D721Med (cell line): ENCODE measurements at regions not wholly inside any gene's neighbourhood (a gene's known extent, or its start where the extent isn't known, plus 50 kb on each side); places are given as distances from the start of the nearest gene placed in this dataset.
"Not testable (repeated sequence)": the region's sequence is repeated elsewhere in the genome, so short reads cannot be mapped to it uniquely, and the experiment has no call there.

Experiments used
- DNase-seq: peaks from one replicate; pipeline ENCODE4 v3.0.0; 2011; ENCODE audit warnings: low spot score; ENCODE audit not compliant: insufficient read length
- FAIRE-seq: peaks from 2 replicates; lab custom pipeline; 2011; peaks lifted over from hg19 to GRCh38; lab: Jason Lieb, UNC
- TF ChIP-seq, protein P1 (sequence below): IDR thresholded peaks from 2 replicates; pipeline ENCODE4 v1.5.1; 2012; ENCODE audit warnings: mild to moderate bottlenecking, control low read depth; ENCODE audit not compliant: insufficient read depth; ENCODE audit errors: missing control alignments

- TF ChIP-seq, protein P1, sequence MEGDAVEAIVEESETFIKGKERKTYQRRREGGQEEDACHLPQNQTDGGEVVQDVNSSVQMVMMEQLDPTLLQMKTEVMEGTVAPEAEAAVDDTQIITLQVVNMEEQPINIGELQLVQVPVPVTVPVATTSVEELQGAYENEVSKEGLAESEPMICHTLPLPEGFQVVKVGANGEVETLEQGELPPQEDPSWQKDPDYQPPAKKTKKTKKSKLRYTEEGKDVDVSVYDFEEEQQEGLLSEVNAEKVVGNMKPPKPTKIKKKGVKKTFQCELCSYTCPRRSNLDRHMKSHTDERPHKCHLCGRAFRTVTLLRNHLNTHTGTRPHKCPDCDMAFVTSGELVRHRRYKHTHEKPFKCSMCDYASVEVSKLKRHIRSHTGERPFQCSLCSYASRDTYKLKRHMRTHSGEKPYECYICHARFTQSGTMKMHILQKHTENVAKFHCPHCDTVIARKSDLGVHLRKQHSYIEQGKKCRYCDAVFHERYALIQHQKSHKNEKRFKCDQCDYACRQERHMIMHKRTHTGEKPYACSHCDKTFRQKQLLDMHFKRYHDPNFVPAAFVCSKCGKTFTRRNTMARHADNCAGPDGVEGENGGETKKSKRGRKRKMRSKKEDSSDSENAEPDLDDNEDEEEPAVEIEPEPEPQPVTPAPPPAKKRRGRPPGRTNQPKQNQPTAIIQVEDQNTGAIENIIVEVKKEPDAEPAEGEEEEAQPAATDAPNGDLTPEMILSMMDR: no peak
- DNase-seq (no peak), FAIRE-seq (no peak)
Observed at GRCh38 chr3:6657591-6657990, 203.3 kb upstream of the GRM7 start.

DNA sequence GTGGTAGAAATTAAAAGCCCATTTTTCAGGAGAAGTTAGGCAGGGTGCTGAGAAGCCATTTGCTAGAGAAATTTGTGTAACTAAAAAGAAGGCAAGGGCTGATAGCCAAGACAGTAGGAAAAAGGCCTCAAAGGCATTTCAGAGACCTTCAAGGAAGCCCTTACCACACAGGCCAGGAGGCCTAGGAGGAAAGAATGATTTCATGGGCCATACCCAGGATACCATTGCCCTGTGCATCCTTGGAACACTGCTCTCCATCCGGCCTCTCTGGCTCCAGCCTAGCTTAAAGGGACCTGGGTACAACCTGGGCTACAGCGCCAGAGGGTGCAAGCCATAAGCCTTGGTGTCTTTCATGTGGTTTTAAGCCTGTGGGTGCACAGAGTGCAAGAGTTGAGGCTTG, 193.6 kb upstream of the GRM7 start:
- no peak for FAIRE-seq
- no peak for DNase-seq
- TF ChIP-seq, protein P1: no peak

DNA sequence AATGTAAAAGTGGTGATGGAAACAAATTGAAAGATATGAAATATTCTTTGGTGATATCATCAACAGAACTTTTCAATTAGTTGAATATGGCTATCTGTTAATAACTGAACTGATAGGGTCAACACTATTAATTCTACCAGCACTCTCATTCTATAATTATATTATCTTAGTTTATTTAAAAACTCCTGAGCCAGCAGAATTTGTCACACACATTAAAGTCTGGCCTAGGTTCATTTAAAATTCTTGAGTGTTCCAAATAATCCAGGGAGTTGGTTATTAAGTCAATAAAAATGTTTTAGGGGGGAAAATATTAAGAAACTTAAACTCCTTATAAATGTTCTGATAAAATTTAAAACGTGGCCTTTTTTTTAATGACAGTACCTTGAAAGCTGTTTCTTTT, 189.6 kb upstream of the GRM7 start:
- DNase-seq (no peak), FAIRE-seq (no peak)
- TF ChIP-seq, protein P1: no peak

- TF ChIP-seq, protein P1: no peak
- no peak for DNase-seq
- FAIRE-seq: no peak
Observed at GRCh38 chr3:6679510-6679909, 181.4 kb upstream of the GRM7 start.

GRCh38 chr3:6680119-6680806, 180.7 kb upstream of the GRM7 start:
- DNase-seq (no peak), FAIRE-seq (no peak)
- TF ChIP-seq, protein P1: no peak

GRCh38 chr3:6697285-6697684, 163.6 kb upstream of the GRM7 start:
- FAIRE-seq (no peak), DNase-seq (no peak)
- TF ChIP-seq, protein P1: no peak

GRCh38 chr3:6697722-6698121, 163.2 kb upstream of the GRM7 start:
- DNase-seq: no peak
- FAIRE-seq: no peak
- TF ChIP-seq, protein P1: no peak

DNA sequence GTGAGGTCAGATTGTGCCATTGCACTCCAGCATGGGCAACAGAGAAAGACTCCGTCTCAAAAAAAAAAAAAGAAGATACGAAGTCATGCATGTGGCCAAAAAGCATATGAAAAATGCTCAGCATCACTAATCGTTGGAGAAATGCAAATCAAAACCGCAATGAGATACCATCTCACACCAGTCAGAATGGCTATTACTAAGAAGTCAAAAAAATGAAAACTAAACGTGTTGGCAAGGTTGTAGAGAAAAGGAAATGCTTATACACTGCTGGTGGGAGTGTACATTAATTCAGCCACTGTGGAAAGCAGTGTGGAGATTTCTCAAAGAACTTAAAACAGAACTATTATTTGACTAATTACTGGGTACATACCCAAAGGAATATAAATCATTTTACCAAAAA, 156.1 kb upstream of the GRM7 start:
- not testable (repeated sequence) for DNase-seq, FAIRE-seq
